CD4-positive, alpha-beta T cell treated with Interleukin-17A for 4 hours (primary cell): ENCODE measurements at regions not wholly inside any gene's neighbourhood (a gene's known extent, or its start where the extent isn't known, plus 50 kb on each side); places are given as distances from the start of the nearest gene placed in this dataset.

ENCODE experiments used
- DNase-seq: peaks from one replicate; pipeline ENCODE4 v3.0.0-alpha.2; 2020; ENCODE audit warnings: mixed read lengths

GRCh38 chr17:36730095-36730808, 128.9 kb downstream of the MRM1 start:
- DNase-seq, result no peak

GRCh38 chr17:36730857-36731490, 129.6 kb downstream of the MRM1 start:
- DNase-seq, result no peak

- no peak for DNase-seq
These were observed 130.4 kb downstream of the MRM1 start for GRCh38 chr17:36731811-36732210.

- DNase-seq, result no peak
These were observed 131.0 kb downstream of the MRM1 start for GRCh38 chr17:36732351-36732750.

GRCh38 chr17:36736201-36737156, 135.1 kb downstream of the MRM1 start:
- no peak for DNase-seq

DNA sequence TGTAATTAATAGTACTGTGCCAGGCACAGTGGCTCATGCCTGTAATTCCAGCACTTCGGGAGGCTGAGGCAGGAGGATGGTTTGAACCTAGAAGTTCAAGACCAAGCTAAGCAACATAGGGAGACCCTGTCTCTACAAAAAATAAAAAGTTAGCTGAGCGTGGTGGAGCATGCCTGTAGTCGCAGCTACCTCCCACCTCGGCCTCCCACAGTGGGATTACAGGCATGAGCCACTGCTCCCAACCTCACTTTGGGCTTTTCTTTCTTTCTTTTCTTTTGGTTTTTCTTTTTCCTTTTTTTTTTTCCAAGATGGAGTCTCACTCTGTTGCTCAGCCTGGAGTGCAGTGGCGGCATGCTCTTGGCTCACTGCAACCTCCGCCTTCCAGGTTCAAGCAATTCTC, 137.8 kb downstream of the MRM1 start:
- no peak for DNase-seq

- no peak for DNase-seq
These were observed 138.8 kb downstream of the MRM1 start for GRCh38 chr17:36740157-36740556.

DNA sequence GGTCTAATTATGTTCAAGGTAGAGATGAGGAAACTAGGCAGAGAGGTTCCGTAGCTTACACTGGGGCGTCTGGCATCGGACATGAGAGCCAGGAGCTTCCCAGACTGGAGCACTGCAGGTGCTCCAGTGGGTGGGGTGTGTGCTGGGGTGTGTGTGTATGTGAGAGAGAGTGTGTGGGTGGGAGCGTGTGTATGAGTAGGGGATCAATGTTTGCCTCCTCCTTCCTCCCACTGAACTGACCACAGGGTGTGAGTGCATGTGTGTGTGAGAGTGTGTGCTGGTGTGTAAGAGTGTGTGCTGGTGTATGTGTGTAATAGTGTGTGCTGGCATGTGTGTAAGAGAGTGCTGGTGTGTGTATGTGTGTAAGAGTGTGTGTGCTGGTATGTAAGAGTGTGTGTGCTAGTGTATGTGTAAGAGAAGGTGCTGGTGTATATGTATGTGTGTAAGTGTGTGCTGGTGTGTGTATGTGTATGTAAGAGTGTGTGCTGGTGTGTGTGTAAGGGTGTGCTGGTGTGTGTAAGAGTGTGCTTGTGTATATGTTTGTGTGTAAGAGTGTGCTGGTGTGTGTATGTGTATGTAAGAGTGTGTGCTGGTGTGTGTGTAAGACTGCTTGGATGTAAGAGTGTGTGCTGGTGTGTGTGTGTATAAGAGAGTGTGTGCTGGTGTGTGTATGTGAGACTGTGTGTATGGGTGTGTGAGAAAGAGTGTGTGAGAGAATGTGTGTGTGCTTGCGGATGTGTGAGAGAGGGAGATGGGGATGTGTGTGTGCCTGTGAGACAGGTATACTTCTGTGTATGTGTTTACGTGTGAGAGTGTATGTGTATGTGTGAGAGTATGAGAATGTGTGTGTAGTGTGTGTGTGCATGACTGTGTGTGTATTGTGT, 139.9 kb downstream of the MRM1 start:
- DNase-seq, result no peak

DNA sequence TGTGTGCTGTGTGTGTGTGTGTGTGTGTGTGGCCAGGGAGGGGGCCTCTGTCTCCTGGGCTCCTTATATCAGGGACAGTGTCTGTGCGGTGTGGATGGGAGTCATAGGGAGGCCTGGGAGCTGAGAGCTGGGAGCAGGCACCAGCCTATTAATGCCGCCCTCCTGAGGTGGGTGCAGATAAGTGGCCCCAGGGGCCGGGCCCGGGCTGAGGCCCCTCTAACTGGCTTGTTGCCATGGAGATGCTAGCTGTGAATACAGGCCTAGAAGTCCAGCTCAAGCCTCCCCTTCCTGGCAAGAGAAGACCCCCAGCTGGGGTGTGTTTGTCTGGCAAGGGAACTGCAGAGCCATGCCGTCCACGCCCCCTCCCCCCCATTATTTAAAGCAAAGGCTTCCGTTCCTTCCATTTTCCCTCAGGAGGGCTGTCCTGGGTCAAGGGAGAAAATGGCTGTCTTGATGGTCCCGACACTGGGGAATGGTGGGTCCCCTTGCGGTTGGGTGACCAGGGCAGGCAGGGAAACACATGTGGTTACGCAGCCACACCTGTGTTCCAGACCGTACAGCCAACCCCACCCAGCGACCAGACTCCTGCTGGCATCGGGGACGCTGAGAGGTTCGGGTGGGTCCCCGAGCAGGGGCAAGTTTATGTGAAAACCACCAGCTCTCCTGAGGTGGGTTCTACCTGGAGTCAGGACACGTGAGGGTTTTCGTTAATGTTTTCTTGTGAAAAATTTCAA, 141.1 kb downstream of the MRM1 start:
- DNase-seq, result no peak

- DNase-seq, result no peak
These were observed 141.7 kb downstream of the MRM1 start for GRCh38 chr17:36743130-36743529.

GRCh38 chr17:36746381-36747053, 145.1 kb downstream of the MRM1 start:
- no peak for DNase-seq

DNA sequence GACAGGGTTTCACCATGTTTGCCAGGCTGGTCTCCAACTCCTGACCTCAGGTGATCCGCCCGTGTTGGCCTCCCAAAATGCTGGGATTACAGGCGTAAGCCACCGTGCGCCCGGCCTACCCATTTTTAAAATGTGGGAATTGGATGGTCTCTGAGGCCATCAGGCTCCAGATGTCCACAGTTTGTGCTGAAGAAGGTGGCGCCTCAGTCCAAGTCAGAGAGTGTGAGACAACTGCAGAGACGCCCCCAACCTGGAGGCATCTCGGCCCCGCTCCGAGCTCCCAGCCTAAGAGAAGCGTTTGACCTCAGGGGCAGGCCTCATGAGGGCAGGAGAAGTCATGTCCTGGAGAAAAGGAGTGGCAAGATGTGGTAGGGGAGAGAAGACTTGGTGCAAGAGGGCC, 146.5 kb downstream of the MRM1 start:
- no peak for DNase-seq

DNA sequence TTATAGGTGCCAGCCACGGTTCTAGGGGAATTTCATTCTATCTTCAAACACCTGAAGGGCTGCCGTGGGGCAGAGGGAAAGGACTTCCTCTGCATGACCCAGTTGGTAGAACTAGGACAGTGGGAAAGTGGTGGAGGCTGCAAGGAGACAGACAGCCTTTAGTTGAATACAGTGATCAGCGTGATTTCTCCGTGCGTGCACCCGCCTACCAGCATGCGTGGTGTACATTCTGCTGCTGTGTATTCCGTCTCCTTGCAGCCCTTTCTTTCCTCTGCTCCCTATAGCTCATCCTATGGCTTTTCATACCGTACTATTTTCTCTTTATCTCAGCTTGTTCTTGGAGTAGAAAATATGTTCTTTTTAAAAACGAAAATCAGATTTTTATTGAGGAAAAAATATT, 146.9 kb downstream of the MRM1 start:
- DNase-seq, result no peak

GRCh38 chr17:36749493-36749892, 148.1 kb downstream of the MRM1 start:
- DNase-seq, result no peak

DNA sequence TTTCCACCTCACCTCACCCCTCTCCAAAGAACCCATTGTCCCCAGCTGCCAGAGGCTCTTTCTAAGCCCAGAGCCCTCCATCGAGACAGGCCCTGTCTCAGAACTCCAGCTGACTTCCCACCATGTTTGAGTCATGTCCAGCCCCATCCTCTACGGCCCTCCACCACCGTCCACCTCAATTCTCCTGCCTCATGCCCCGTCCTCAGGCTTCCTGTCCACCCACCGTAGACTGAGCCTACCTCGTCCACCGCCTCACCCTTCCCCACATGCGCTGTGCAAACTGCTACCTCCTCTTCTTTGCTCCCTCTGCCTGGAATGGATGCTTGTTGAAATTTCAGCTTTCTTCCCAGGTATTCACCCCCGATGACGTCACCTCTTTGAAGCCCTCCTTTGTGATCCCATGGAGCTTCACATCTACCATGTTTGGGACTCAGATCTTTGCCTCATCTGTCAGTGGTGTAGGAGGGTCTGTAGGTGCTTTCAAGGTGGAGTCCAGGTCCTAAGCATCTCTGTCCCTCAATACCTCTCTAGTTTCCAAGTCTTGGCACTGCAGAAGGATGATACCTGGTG, 149.0 kb downstream of the MRM1 start:
- DNase-seq, result no peak

- no peak for DNase-seq
These were observed 150.9 kb downstream of the MRM1 start for GRCh38 chr17:36752096-36752888.

GRCh38 chr17:36755586-36755985, 154.2 kb downstream of the MRM1 start:
- DNase-seq, result peak; percentile 58

GRCh38 chr17:36756695-36757094, 155.3 kb downstream of the MRM1 start:
- DNase-seq, result no peak

DNA sequence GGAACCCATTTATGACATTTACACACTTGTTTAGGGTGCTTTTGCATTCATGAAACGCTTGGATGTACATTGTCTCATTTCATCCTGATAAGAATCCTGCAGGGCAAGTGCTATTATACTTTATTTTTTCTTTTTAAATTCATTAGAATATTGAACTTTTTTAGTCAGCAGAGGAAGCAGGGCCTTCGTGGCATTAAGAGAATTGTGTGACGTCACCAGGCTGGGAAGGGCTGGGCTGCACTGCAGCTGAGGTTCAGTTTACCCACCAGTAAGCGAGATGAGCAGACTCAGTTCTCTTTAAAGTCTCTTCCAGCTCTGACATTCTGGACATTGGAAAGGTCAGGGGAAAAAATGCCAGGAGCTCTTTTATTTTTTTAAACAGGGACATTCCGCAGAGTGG, 159.0 kb downstream of the MRM1 start:
- DNase-seq, result no peak
